ENCODE measurements at regions not wholly inside any gene's neighbourhood (a gene's known extent, or its start where the extent isn't known, plus 50 kb on each side); places are given as distances from the start of the nearest gene placed in this dataset.

GRCh38 chr6:12602342-12602741 lies 114.2 kb upstream of the PHACTR1 start:
- TF ChIP-seq, protein P1, sequence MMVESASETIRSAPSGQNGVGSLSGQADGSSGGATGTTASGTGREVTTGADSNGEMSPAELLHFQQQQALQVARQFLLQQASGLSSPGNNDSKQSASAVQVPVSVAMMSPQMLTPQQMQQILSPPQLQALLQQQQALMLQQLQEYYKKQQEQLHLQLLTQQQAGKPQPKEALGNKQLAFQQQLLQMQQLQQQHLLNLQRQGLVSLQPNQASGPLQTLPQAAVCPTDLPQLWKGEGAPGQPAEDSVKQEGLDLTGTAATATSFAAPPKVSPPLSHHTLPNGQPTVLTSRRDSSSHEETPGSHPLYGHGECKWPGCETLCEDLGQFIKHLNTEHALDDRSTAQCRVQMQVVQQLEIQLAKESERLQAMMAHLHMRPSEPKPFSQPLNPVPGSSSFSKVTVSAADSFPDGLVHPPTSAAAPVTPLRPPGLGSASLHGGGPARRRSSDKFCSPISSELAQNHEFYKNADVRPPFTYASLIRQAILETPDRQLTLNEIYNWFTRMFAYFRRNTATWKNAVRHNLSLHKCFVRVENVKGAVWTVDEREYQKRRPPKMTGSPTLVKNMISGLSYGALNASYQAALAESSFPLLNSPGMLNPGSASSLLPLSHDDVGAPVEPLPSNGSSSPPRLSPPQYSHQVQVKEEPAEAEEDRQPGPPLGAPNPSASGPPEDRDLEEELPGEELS (CRISPR knock-in tag; IDR thresholded peaks at IDR 0.05) = no peak
- TF ChIP-seq CREM (CRISPR knock-in tag; IDR thresholded peaks at IDR 0.05) (no peak), CREB1 (CRISPR knock-in tag; IDR thresholded peaks at IDR 0.05) (no peak), ZNF396 (CRISPR knock-in tag; IDR thresholded peaks at IDR 0.05; ENCODE audit: borderline replicate concordance) (no peak), NFATC4 (CRISPR knock-in tag; IDR thresholded peaks at IDR 0.05) (no peak), GTF2I (CRISPR knock-in tag; conservative IDR thresholded peaks at IDR 0.05) (no peak), MYBL2 (CRISPR knock-in tag; IDR thresholded peaks at IDR 0.05) (no peak), ATF3 (CRISPR knock-in tag; conservative IDR thresholded peaks at IDR 0.05) (no peak), FOXK1 (CRISPR knock-in tag; IDR thresholded peaks at IDR 0.05) (no peak), ZNF512 (CRISPR knock-in tag; IDR thresholded peaks at IDR 0.05; ENCODE audit: borderline replicate concordance) (no peak), AFF4 (CRISPR knock-in tag; IDR thresholded peaks at IDR 0.05; ENCODE audit: borderline replicate concordance) (no peak)
- TF ChIP-seq, protein P2, sequence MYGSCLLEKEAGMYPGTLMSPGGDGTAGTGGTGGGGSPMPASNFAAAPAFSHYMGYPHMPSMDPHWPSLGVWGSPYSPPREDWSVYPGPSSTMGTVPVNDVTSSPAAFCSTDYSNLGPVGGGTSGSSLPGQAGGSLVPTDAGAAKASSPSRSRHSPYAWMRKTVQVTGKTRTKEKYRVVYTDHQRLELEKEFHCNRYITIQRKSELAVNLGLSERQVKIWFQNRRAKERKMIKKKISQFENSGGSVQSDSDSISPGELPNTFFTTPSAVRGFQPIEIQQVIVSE (CRISPR knock-in tag; IDR thresholded peaks at IDR 0.05; ENCODE audit: borderline replicate concordance) = no peak
- TF ChIP-seq, protein P3, sequence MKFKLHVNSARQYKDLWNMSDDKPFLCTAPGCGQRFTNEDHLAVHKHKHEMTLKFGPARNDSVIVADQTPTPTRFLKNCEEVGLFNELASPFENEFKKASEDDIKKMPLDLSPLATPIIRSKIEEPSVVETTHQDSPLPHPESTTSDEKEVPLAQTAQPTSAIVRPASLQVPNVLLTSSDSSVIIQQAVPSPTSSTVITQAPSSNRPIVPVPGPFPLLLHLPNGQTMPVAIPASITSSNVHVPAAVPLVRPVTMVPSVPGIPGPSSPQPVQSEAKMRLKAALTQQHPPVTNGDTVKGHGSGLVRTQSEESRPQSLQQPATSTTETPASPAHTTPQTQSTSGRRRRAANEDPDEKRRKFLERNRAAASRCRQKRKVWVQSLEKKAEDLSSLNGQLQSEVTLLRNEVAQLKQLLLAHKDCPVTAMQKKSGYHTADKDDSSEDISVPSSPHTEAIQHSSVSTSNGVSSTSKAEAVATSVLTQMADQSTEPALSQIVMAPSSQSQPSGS (CRISPR knock-in tag; IDR thresholded peaks at IDR 0.05; ENCODE audit: borderline replicate concordance, low read depth) = no peak
- TF ChIP-seq, protein P4, sequence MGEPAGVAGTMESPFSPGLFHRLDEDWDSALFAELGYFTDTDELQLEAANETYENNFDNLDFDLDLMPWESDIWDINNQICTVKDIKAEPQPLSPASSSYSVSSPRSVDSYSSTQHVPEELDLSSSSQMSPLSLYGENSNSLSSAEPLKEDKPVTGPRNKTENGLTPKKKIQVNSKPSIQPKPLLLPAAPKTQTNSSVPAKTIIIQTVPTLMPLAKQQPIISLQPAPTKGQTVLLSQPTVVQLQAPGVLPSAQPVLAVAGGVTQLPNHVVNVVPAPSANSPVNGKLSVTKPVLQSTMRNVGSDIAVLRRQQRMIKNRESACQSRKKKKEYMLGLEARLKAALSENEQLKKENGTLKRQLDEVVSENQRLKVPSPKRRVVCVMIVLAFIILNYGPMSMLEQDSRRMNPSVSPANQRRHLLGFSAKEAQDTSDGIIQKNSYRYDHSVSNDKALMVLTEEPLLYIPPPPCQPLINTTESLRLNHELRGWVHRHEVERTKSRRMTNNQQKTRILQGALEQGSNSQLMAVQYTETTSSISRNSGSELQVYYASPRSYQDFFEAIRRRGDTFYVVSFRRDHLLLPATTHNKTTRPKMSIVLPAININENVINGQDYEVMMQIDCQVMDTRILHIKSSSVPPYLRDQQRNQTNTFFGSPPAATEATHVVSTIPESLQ (CRISPR knock-in tag; IDR thresholded peaks at IDR 0.05) = no peak
- TF ChIP-seq, protein P5, sequence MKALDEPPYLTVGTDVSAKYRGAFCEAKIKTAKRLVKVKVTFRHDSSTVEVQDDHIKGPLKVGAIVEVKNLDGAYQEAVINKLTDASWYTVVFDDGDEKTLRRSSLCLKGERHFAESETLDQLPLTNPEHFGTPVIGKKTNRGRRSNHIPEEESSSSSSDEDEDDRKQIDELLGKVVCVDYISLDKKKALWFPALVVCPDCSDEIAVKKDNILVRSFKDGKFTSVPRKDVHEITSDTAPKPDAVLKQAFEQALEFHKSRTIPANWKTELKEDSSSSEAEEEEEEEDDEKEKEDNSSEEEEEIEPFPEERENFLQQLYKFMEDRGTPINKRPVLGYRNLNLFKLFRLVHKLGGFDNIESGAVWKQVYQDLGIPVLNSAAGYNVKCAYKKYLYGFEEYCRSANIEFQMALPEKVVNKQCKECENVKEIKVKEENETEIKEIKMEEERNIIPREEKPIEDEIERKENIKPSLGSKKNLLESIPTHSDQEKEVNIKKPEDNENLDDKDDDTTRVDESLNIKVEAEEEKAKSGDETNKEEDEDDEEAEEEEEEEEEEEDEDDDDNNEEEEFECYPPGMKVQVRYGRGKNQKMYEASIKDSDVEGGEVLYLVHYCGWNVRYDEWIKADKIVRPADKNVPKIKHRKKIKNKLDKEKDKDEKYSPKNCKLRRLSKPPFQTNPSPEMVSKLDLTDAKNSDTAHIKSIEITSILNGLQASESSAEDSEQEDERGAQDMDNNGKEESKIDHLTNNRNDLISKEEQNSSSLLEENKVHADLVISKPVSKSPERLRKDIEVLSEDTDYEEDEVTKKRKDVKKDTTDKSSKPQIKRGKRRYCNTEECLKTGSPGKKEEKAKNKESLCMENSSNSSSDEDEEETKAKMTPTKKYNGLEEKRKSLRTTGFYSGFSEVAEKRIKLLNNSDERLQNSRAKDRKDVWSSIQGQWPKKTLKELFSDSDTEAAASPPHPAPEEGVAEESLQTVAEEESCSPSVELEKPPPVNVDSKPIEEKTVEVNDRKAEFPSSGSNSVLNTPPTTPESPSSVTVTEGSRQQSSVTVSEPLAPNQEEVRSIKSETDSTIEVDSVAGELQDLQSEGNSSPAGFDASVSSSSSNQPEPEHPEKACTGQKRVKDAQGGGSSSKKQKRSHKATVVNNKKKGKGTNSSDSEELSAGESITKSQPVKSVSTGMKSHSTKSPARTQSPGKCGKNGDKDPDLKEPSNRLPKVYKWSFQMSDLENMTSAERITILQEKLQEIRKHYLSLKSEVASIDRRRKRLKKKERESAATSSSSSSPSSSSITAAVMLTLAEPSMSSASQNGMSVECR (CRISPR knock-in tag; IDR thresholded peaks at IDR 0.05; ENCODE audit: borderline replicate concordance) = no peak
- TF ChIP-seq, protein P6, sequence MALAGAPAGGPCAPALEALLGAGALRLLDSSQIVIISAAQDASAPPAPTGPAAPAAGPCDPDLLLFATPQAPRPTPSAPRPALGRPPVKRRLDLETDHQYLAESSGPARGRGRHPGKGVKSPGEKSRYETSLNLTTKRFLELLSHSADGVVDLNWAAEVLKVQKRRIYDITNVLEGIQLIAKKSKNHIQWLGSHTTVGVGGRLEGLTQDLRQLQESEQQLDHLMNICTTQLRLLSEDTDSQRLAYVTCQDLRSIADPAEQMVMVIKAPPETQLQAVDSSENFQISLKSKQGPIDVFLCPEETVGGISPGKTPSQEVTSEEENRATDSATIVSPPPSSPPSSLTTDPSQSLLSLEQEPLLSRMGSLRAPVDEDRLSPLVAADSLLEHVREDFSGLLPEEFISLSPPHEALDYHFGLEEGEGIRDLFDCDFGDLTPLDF (CRISPR knock-in tag; IDR thresholded peaks at IDR 0.05) = no peak
- POLR2A ChIA-PET = no interaction called here
- Mint-ChIP-seq H3K36me3 (no peaks in the 10 kb centered on the region), H3K4me1 (peaks cover 15% of the 10 kb centered on the region; the same call in 1 of the 2 replicates), H3K4me3 (no peak overlapping the region), H3K9me3 (no peaks in the 10 kb centered on the region), H3K27me3 (ENCODE audit: low read depth) (no peaks in the 10 kb centered on the region), H3K27ac (no peak overlapping the region)
- CTCF ChIA-PET = interaction anchor here (0.6 to 5.2 kb wide), 7 partner anchors 8 to 1007 kb away, joined by 3 to 66 read pairs (median 6); partner anchors contain the start of gene EDN1
- no peak for ATAC-seq
- DNase-seq (ENCODE audit: low spot score) = no peak
